GM21717 (cell line): ENCODE measurements at regions not wholly inside any gene's neighbourhood (a gene's known extent, or its start where the extent isn't known, plus 50 kb on each side); places are given as distances from the start of the nearest gene placed in this dataset.

Experiments used
- ATAC-seq: cut with Tn5 transposase; IDR thresholded peaks from one replicate; pipeline ENCODE4 v1.9.1; 2021; ENCODE audit warnings: mild to moderate bottlenecking, moderate library complexity; ENCODE audit not compliant: unreplicated experiment

- ATAC-seq: no peak
These were observed 467.1 kb upstream of the TMPO start for GRCh38 chr12:98048326-98048725.

GRCh38 chr12:98053202-98053601 lies 462.2 kb upstream of the TMPO start:
- no peak for ATAC-seq

- no peak for ATAC-seq
These were observed 457.7 kb upstream of the TMPO start for GRCh38 chr12:98057701-98058100.

- ATAC-seq: no peak
These were observed 457.2 kb upstream of the TMPO start for GRCh38 chr12:98058213-98058612.

- no peak for ATAC-seq
These were observed 456.6 kb upstream of the TMPO start for GRCh38 chr12:98058838-98059237.

- no peak for ATAC-seq
These were observed 455.6 kb upstream of the TMPO start for GRCh38 chr12:98059659-98060343.

GRCh38 chr12:98060411-98060810 lies 455.0 kb upstream of the TMPO start:
- ATAC-seq: no peak

- no peak for ATAC-seq
These were observed 452.7 kb upstream of the TMPO start for GRCh38 chr12:98062464-98063245.

GRCh38 chr12:98064501-98064900 lies 450.9 kb upstream of the TMPO start:
- ATAC-seq: no peak

GRCh38 chr12:98067795-98068194 lies 447.6 kb upstream of the TMPO start:
- ATAC-seq: no peak

- no peak for ATAC-seq
These were observed 441.8 kb upstream of the TMPO start for GRCh38 chr12:98073610-98074009.

- no peak for ATAC-seq
These were observed 441.1 kb upstream of the TMPO start for GRCh38 chr12:98074286-98074685.

GRCh38 chr12:98084391-98084790 lies 431.0 kb upstream of the TMPO start:
- no peak for ATAC-seq

GRCh38 chr12:98085046-98085755 lies 430.2 kb upstream of the TMPO start:
- no peak for ATAC-seq

GRCh38 chr12:98090731-98091130 lies 424.7 kb upstream of the TMPO start:
- ATAC-seq: no peak

- no peak for ATAC-seq
These were observed 419.0 kb upstream of the TMPO start for GRCh38 chr12:98096436-98096835.

GRCh38 chr12:98106031-98106683 lies 409.2 kb upstream of the TMPO start:
- ATAC-seq: no peak

- ATAC-seq: no peak
These were observed 406.1 kb upstream of the TMPO start for GRCh38 chr12:98109266-98109665.

- ATAC-seq: no peak
These were observed 404.9 kb upstream of the TMPO start for GRCh38 chr12:98110536-98110935.

GRCh38 chr12:98113548-98113947 lies 401.8 kb upstream of the TMPO start:
- ATAC-seq: no peak

- no peak for ATAC-seq
These were observed 393.4 kb upstream of the TMPO start for GRCh38 chr12:98121963-98122362.
